Fibroblast of lung (primary cell): ENCODE measurements at regions not wholly inside any gene's neighbourhood (a gene's known extent, or its start where the extent isn't known, plus 50 kb on each side); places are given as distances from the start of the nearest gene placed in this dataset.

Source experiments
- DNase-seq, 2 donors: peaks; one replicate each; pipeline versions ENCODE4 v3.0.0 to v3.0.0-alpha.2; 2010; ENCODE audit warnings: low read depth in 2 of 2
- H2AFZ ChIP-seq: 2 replicates; pipeline ENCODE4 v1.5.1; 2012; ENCODE audit warnings: low read length, control low read depth, inconsistent platforms
- H3K27ac ChIP-seq: 2 replicates; pipeline ENCODE4 v1.5.1; 2011; ENCODE audit warnings: low read length, control low read depth; ENCODE audit not compliant: insufficient read depth
- H3K27me3 ChIP-seq: 2 replicates; pipeline ENCODE4 v1.5.1; 2011; ENCODE audit warnings: mild to moderate bottlenecking, low read length; ENCODE audit not compliant: control insufficient read depth, insufficient read depth
- H3K36me3 ChIP-seq: 2 replicates; pipeline ENCODE4 v1.5.1; 2011; ENCODE audit warnings: low read length; ENCODE audit not compliant: control insufficient read depth, insufficient read depth
- H3K4me1 ChIP-seq: 2 replicates; pipeline ENCODE4 v1.5.1; 2011; ENCODE audit warnings: low read length; ENCODE audit not compliant: control insufficient read depth, insufficient read depth; ENCODE audit errors: extremely low read depth
- H3K4me2 ChIP-seq: 2 replicates; pipeline ENCODE4 v1.5.1; 2011; ENCODE audit warnings: low read length, control low read depth; ENCODE audit not compliant: insufficient read depth; ENCODE audit errors: extremely low read depth
- H3K4me3 ChIP-seq, 4 experiments: fragments of 200-600 bp in 1 of 4; sonication (generic) in 1 of 4; replicated peaks in 1 of 4; 2 replicates each; pipeline ENCODE4 v1.5.1; 2011 to 2016; ENCODE audit warnings: low read length in 4 of 4, low read depth in 3 of 4, mild to moderate bottlenecking in 3 of 4, control low read depth in 2 of 4, inconsistent platforms in 1 of 4, mixed read lengths in 1 of 4; ENCODE audit not compliant: insufficient read depth in 1 of 4; ENCODE audit errors: control extremely low read depth in 1 of 4
- H3K79me2 ChIP-seq: 2 replicates; pipeline ENCODE4 v1.5.1; 2012; ENCODE audit warnings: mild to moderate bottlenecking, low read length, inconsistent platforms; ENCODE audit not compliant: control insufficient read depth, insufficient read depth
- H3K9ac ChIP-seq: 2 replicates; pipeline ENCODE4 v1.5.1; 2011; ENCODE audit warnings: mild to moderate bottlenecking, low read length, control low read depth; ENCODE audit not compliant: insufficient read depth
- H3K9me3 ChIP-seq: 2 replicates; pipeline ENCODE4 v1.5.1; 2012; ENCODE audit warnings: low read depth, low read length; ENCODE audit not compliant: control insufficient read depth, insufficient read depth
- H4K20me1 ChIP-seq: 2 replicates; pipeline ENCODE4 v1.5.1; 2011; ENCODE audit warnings: low read length; ENCODE audit not compliant: control insufficient read depth, insufficient read depth; ENCODE audit errors: extremely low read depth
- CTCF ChIP-seq, 2 donors: IDR thresholded peaks in 1 of 2; conservative IDR thresholded peaks in 1 of 2; 1 replicate in 1 of 2; 2 replicates in 1 of 2; pipeline ENCODE4 v1.5.1; 2011 to 2012; ENCODE audit warnings: low read length in 2 of 2, control low read depth in 1 of 2, inconsistent platforms in 1 of 2, low read depth in 1 of 2, mild to moderate bottlenecking in 1 of 2
- EZH2 ChIP-seq: IDR thresholded peaks from 2 replicates; pipeline ENCODE4 v1.5.1; 2012; ENCODE audit warnings: low read length, control low read depth, mild to moderate bottlenecking; ENCODE audit errors: missing control alignments

GRCh38 chr4:41408150-41408549 is 129.8 kb upstream of the LIMCH1 start:
- Histone ChIP-seq H3K9me3 (no peaks in the 10 kb centered on the region), H3K27ac (no peak overlapping the region), H4K20me1 (no peaks in the 10 kb centered on the region), H3K4me1 (no peaks in the 10 kb centered on the region), H3K4me3 (no peak overlapping the region), H3K36me3 (no peaks in the 10 kb centered on the region), H2AFZ (no peak overlapping the region), H3K4me2 (no peak overlapping the region), H3K27me3 (no peaks in the 10 kb centered on the region), H3K9ac (no peak overlapping the region), H3K79me2 (no peaks in the 10 kb centered on the region)
- DNase-seq: no peak
- TF ChIP-seq CTCF (conservative IDR thresholded peaks at IDR 0.05 in 1 of 2, IDR thresholded peaks at IDR 0.05 in 1 of 2; ENCODE audit: low read depth in 1 of 2, low read length in 2 of 2): no peak
- TF ChIP-seq EZH2: no peak

GRCh38 chr4:41408859-41409593 is 128.9 kb upstream of the LIMCH1 start:
- Histone ChIP-seq H3K4me1 (no peaks in the 10 kb centered on the region), H3K9ac (no peak overlapping the region), H3K9me3 (no peaks in the 10 kb centered on the region), H3K36me3 (no peaks in the 10 kb centered on the region), H3K4me3 (no peak overlapping the region), H3K4me2 (no peak overlapping the region), H3K27ac (no peak overlapping the region), H4K20me1 (no peaks in the 10 kb centered on the region), H3K79me2 (no peaks in the 10 kb centered on the region), H3K27me3 (no peaks in the 10 kb centered on the region), H2AFZ (no peak overlapping the region)
- peak in 1 of 2 donors; percentile 65 for DNase-seq
- TF ChIP-seq CTCF (conservative IDR thresholded peaks at IDR 0.05 in 1 of 2, IDR thresholded peaks at IDR 0.05 in 1 of 2; ENCODE audit: low read depth in 1 of 2, low read length in 2 of 2) (no peak), EZH2 (no peak)

- Histone ChIP-seq H3K9ac (no peak overlapping the region), H3K4me3 (no peak overlapping the region), H3K27me3 (no peaks in the 10 kb centered on the region), H2AFZ (no peak overlapping the region), H3K4me2 (no peak overlapping the region), H3K9me3 (no peaks in the 10 kb centered on the region), H3K36me3 (no peaks in the 10 kb centered on the region), H3K79me2 (no peaks in the 10 kb centered on the region), H3K27ac (no peak overlapping the region), H3K4me1 (no peaks in the 10 kb centered on the region), H4K20me1 (no peaks in the 10 kb centered on the region)
- no peak for TF ChIP-seq EZH2
- no peak for TF ChIP-seq CTCF (conservative IDR thresholded peaks at IDR 0.05 in 1 of 2, IDR thresholded peaks at IDR 0.05 in 1 of 2; ENCODE audit: low read depth in 1 of 2, low read length in 2 of 2)
- no peak for DNase-seq
Observed at GRCh38 chr4:41409594-41409895, 128.4 kb upstream of the LIMCH1 start.
